K562 (cell line): ENCODE measurements at regions not wholly inside any gene's neighbourhood (a gene's known extent, or its start where the extent isn't known, plus 50 kb on each side); places are given as distances from the start of the nearest gene placed in this dataset.

ENCODE experiments used
- ARID1B ChIP-seq: fragments of 450-650 bp; IDR thresholded peaks from 2 replicates; pipeline ENCODE4 v1.6.1; 2016; ENCODE audit warnings: antibody characterized with exemption, mild to moderate bottlenecking, inconsistent platforms
- CEBPZ ChIP-seq: fragments of 150-350 bp; IDR thresholded peaks from 2 replicates; pipeline ENCODE4 v1.6.1; 2014; ENCODE audit warnings: low read depth, mild to moderate bottlenecking, low read length, borderline replicate concordance
- CTCF ChIP-seq, 3 experiments: IDR thresholded peaks in 2 of 3; conservative IDR thresholded peaks in 1 of 3; 2 replicates each; pipeline ENCODE4 v1.5.1; 2011 to 2012; ENCODE audit warnings: low read length in 3 of 3, mild to moderate bottlenecking in 3 of 3, control low read depth in 2 of 3, improper control_type of control experiment in 1 of 3, inconsistent platforms in 1 of 3, low read depth in 1 of 3, mixed read lengths in 1 of 3, moderate library complexity in 1 of 3; ENCODE audit not compliant: insufficient read depth in 2 of 3
- ETV5 ChIP-seq: sonication (generic); formaldehyde crosslinking; IDR thresholded peaks from 2 replicates; pipeline ENCODE4 v1.4.0; 2020; ENCODE audit warnings: low read depth, mild to moderate bottlenecking, missing genetic modification reagents
- EZH2 ChIP-seq: IDR thresholded peaks from 2 replicates; pipeline ENCODE4 v1.6.1; 2012; ENCODE audit warnings: low read depth, mild to moderate bottlenecking, inconsistent platforms, low read length, borderline replicate concordance
- FOSL1 ChIP-seq: fragments of 200-800 bp; sonication (Bioruptor generic); conservative IDR thresholded peaks from 2 replicates; pipeline ENCODE4 v1.6.1; 2016; ENCODE audit warnings: missing genetic modification characterization, missing compliant biosample characterization
- FOXP4 ChIP-seq: sonication (generic); formaldehyde crosslinking; IDR thresholded peaks from 2 replicates; pipeline ENCODE4 v1.8.0; 2022; ENCODE audit warnings: mild to moderate bottlenecking, missing genetic modification reagents, borderline replicate concordance
- GATAD2A ChIP-seq: fragments of 450-650 bp; IDR thresholded peaks from 2 replicates; pipeline ENCODE4 v1.6.1; 2017
- NFE2 ChIP-seq: IDR thresholded peaks from 2 replicates; pipeline ENCODE4 v1.6.1; 2014; ENCODE audit warnings: antibody characterized with exemption, low read depth
- NR2C2 ChIP-seq, 2 experiments: fragments of 200-800 bp in 1 of 2; sonication (Bioruptor generic) in 1 of 2; sonication (generic) in 1 of 2; formaldehyde crosslinking in 1 of 2; IDR thresholded peaks; 2 replicates each; pipeline versions ENCODE4 v1.6.1 to v1.8.0; 2016 to 2022; ENCODE audit warnings: mild to moderate bottlenecking in 1 of 2, missing compliant biosample characterization in 1 of 2, missing genetic modification characterization in 1 of 2, missing genetic modification reagents in 1 of 2
- PHB ChIP-seq: fragments of 250-450 bp; sonication (Bioruptor Pico); IDR thresholded peaks from 2 replicates; pipeline ENCODE4 v1.5.0; 2021
- PYGO2 ChIP-seq: fragments of 450-650 bp; IDR thresholded peaks from 2 replicates; pipeline ENCODE4 v1.6.1; 2016; ENCODE audit warnings: mild to moderate bottlenecking, missing genetic modification characterization, moderate library complexity, missing compliant biosample characterization
- RAD21 ChIP-seq, 2 experiments: fragments of 250-450 bp in 1 of 2; fragments of 450-650 bp in 1 of 2; sonication (Bioruptor Pico) in 1 of 2; formaldehyde crosslinking in 1 of 2; IDR thresholded peaks in 1 of 2; conservative IDR thresholded peaks in 1 of 2; 2 replicates each; pipeline versions ENCODE4 v1.4.0 to v1.8.0; 2020 to 2022; ENCODE audit warnings: mild to moderate bottlenecking in 2 of 2, moderate library complexity in 1 of 2
- RBM25 ChIP-seq: fragments of 200-400 bp; formaldehyde crosslinking; IDR thresholded peaks from 2 replicates; pipeline ENCODE4 v1.6.1; 2018; ENCODE audit warnings: low read length, low read depth, moderate library complexity; ENCODE audit not compliant: severe bottlenecking
- SMAD4 ChIP-seq: fragments of 250-450 bp; sonication (Bioruptor Pico); conservative IDR thresholded peaks from 2 replicates; pipeline ENCODE4 v1.8.0; 2021; ENCODE audit warnings: inconsistent platforms, mild to moderate bottlenecking, moderate library complexity
- STAT5A ChIP-seq: IDR thresholded peaks from 2 replicates; pipeline ENCODE4 v1.6.1; 2012; ENCODE audit warnings: low read length, inconsistent platforms, borderline replicate concordance
- TCF3 ChIP-seq: sonication (generic); formaldehyde crosslinking; IDR thresholded peaks from 2 replicates; pipeline ENCODE4 v1.4.0; 2020; ENCODE audit warnings: mild to moderate bottlenecking, missing genetic modification reagents
- TCFL5 ChIP-seq: fragments of 250-450 bp; sonication (Bioruptor Pico); conservative IDR thresholded peaks from 2 replicates; pipeline ENCODE4 v1.6.1; 2021; ENCODE audit warnings: mild to moderate bottlenecking, moderate library complexity, matching md5 sums
- ZNF232 ChIP-seq: sonication (generic); formaldehyde crosslinking; IDR thresholded peaks from 2 replicates; pipeline ENCODE4 v1.8.0; 2022; ENCODE audit warnings: mild to moderate bottlenecking, missing genetic modification reagents
- ZNF277 ChIP-seq: fragments of 250-450 bp; sonication (Bioruptor Pico); IDR thresholded peaks from 2 replicates; pipeline ENCODE4 v1.8.0; 2022; ENCODE audit warnings: inconsistent platforms, mild to moderate bottlenecking, moderate library complexity, borderline replicate concordance

- 0 out of 2 replicates have a peak, but pooled peaks have one; percentile 69 for TF ChIP-seq FOXP4 (CRISPR knock-in tag)
- no peak for TF ChIP-seq TCFL5
- no peak for TF ChIP-seq CEBPZ
- peak; percentile 80 for TF ChIP-seq NFE2
- TF ChIP-seq TCF3 = peak; percentile 50
- TF ChIP-seq EZH2 = no peak
- TF ChIP-seq RAD21 (CRISPR knock-in tag; conservative IDR thresholded peaks at IDR 0.05 in 1 of 2, IDR thresholded peaks at IDR 0.05 in 1 of 2) = peak; percentile 15 to 35; a peak in 2 of 4 replicates
- TF ChIP-seq PYGO2 (tag) = no peak
- TF ChIP-seq PHB (CRISPR knock-in tag) = no peak
- TF ChIP-seq ETV5 (CRISPR knock-in tag) = peak; percentile 82; the same call in 1 of the 2 replicates
- no peak for TF ChIP-seq ZNF232
- TF ChIP-seq STAT5A = peak; percentile 15; the same call in 1 of the 2 replicates
- TF ChIP-seq SMAD4 (CRISPR knock-in tag) = peak; percentile 49; the same call in 1 of the 2 replicates
- peak in 2 of 3 experiments; percentile 24 to 43; a peak in 2 of 6 replicates for TF ChIP-seq CTCF (IDR thresholded peaks at IDR 0.05 in 2 of 3, conservative IDR thresholded peaks at IDR 0.05 in 1 of 3; ENCODE audit: insufficient read depth in 2 of 3, low read depth in 1 of 3, low read length in 3 of 3)
- TF ChIP-seq GATAD2A = no peak
- TF ChIP-seq NR2C2 (CRISPR knock-in tag; IDR thresholded peaks at IDR 0.05) = no peak
- TF ChIP-seq NR2C2 (tag; IDR thresholded peaks at IDR 0.05) = no peak
- TF ChIP-seq ZNF277 (CRISPR knock-in tag) = no peak
- TF ChIP-seq ARID1B = peak; percentile 41; the same call in 1 of the 2 replicates
- no peak for TF ChIP-seq RBM25
- peak; percentile 55 for TF ChIP-seq FOSL1 (tag)
Observed at GRCh38 chr12:27859648-27860047, 79.6 kb upstream of the MANSC4 start (continued).
